Hematopoietic multipotent progenitor cell treated with erythropoietin and hydrocortisone succinate and interleukin-3 and kit ligand, for 8 days (in vitro differentiated cells): ENCODE measurements at regions not wholly inside any gene's neighbourhood (a gene's known extent, or its start where the extent isn't known, plus 50 kb on each side); places are given as distances from the start of the nearest gene placed in this dataset.
"Not testable (repeated sequence)": the region's sequence is repeated elsewhere in the genome, so short reads cannot be mapped to it uniquely, and the experiment has no call there.

Experiments
- DNase-seq: peaks from one replicate; pipeline ENCODE4 v3.0.0-alpha.2; 2015

DNA sequence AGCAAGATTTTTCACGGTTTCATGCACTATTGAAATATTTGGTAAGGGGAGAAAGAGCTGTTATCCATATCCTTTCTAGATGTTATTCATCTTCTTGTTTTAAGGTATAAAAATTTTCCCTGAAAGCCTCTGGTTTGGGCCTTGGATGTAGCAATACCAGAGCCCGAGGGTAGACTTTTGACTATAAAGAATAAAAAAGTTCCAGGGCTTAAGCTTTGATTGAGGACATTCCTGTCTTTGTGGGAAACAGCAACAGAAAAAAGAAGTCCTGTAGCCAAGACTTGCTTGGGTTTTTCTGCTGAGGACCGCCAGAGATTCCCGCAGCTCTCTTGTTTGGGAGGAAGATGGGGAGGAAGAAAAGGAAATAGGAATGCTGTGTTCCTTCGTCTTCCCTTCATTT, 440.0 kb upstream of the WWC1 start:
- no peak for DNase-seq

DNA sequence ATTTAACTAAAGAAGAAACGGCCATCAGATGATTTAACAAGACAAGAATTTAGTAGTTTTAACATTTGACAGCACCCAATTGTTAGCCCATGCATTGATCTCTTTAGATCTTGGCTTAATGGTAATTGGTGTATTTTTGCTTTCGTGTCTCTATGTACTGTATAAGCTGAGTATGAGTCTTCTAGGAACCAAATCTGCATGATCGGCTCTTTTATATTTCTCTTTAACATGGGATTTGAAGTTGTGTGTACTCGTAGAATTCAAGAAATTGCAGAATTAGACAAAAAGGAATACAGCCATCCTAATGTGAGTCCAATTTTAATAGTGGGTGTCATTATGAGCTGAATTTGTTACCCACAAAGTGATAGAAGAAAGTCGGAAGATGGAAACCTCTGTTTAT, 438.9 kb upstream of the WWC1 start:
- no peak for DNase-seq

DNA sequence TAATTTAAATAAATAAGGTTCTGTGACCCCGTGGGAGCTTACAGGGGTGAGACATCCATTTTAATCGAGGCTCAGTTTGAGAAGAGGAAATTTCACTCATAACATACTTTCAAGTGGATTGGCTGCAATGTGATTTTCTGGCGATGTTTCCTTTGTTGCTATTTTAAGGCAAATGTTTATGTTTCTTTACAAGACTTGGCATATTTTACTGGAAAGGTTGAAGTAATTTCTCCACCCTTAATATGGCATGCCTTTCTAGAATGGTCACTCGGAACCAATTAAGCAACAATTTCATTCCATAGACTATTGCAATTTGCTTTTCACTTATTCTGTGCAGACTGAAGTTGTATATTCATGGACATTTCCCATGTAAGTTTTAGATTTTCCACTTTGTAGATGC, 438.0 kb upstream of the WWC1 start:
- no peak for DNase-seq

DNA sequence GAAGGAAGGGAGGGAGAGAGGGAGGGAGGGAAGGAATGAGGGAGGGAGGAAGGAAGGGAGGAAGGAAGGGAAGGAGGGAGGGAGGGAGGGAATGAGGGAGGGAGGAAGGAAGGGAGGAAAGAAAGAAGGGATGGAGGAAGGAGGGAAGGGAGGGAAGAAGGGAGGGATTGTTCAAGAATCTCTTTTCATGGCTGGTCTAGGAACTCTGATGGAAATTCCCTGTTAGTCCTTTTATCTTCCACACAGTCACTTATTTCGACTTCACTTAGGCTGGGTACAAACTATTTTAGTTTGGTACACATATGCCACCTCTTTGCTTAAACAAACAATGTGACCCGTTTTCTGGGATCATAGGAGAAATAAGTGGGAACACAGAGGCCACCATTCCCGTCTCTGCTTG, 435.6 kb upstream of the WWC1 start:
- DNase-seq, result no peak

DNA sequence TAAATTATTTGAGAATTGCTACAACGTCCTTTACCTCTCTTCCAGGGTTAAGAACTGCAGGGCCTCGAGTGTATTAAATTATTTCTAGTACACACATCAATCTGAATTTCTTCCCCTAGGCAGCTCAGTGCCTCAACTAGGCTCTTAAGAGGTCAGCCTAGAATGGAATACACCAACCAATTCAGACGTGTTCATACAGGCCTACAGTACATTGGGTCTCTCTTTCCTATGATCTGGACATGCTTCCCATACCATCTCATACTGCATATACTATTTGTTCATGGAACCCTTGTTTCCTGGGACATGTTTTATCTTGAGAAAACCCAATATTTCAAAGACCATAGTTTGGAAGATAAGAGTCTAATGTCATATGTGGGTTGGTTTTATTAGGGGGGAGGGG, 434.1 kb upstream of the WWC1 start:
- DNase-seq, result no peak

DNA sequence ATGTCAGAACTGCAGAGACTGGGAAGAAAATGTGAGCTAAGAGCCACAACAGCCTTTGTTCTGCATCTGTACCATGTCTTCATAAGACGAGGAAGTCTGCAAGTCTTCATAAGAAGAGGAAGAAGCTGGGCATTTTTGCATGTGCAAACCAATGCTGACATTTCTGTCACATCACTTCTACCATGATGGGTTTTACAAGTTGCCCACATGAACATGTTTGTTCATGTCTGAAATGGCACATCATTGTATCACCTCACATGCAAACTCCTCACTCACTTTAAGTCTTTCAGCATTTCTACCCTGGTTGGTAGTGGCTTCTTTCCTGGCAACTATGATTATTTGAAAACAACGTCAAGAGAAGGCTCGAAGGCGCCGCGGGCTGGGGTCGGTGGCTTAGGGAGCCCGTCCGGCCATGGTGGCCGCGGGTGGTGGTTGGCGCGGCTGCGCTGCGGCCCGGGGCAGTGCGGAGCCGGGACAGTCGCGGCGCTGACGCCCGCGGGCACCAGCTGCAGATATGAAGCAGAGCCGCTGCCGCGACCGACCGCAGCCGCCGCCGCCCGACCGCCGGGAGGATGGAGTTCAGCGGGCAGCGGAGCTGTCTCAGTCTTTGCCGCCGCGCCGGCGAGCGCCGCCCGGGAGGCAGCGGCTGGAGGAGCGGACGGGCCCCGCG, 433.1 kb upstream of the WWC1 start:
- DNase-seq, result not testable (repeated sequence)

DNA sequence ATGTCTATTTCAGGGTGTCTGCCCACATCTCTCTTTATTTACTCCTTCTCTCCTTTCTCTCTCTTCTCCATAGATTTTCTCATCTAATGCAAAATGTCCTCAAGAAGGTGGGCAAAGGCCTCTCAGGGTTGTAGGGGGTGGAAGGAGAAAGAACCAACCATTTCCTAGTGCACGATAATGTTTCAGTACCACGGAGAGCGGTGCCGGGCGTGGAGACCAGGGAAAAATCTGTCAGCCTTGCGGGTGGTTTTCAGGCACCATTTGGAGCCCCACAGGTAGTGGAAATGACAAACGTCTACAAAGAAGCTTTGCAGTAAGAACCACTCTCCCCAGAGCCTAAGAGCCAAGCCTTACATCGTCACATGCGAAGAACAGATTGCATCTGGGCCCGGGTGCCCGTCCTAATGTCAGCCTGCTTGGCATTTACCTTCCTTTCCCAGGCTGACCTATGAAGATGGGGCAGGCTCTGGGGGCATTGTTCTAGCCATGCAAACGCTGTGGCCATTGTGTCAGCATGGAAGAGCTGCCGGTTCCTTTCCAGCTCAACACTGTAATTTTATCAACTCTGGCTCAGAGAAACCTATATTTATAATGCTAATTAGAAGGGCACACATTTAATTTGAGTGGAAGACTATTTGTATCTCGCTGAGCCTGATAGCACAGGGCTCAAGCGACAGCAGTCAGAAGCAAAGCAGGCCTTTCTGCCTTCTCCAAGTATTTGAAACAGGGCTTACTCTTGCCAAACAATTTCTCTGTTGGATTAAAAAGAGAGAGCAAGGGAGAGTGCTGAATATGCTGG, 430.1 kb upstream of the WWC1 start:
- no peak for DNase-seq

DNA sequence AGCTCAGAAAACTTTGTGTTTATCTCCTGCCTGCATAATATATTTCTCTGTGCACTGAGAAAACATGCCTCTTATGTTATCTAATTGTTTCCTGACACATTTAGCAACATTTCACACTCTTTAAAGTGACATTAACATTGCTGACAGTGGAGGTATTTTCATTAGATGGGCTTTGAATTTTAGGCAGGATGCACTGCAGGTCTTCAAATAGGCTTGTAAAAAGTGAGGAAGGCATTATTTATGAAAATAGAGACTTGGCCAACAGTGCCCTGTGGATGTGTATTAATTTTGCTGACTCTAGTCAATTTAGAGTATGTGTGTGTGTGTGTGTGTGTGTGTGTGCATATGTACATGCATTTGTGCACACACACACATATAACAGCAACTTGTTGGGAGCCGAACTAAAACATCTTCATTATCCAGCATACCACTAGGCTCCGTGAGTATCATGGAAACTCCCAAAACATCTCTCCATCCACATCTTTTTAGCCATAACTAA, 429.5 kb upstream of the WWC1 start:
- DNase-seq, result no peak

DNA sequence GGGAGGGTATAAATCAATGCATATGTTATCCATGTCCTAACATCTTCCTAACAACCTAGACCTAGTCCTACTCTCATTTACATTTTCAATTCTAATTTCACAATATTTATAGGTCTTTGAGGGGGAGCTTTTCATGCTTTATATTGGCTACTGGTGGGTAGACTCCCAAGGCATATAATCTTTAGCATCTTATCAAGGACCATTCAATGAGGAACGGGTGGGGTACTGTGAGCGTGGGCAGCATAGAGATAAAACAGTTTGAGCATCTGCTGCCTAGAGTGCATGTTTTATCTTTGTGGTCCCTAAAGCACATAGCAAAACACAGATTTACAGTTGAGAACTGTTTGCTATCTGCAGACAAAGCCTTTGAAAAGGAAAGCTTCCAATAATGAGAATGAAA, 427.6 kb upstream of the WWC1 start:
- no peak for DNase-seq

DNA sequence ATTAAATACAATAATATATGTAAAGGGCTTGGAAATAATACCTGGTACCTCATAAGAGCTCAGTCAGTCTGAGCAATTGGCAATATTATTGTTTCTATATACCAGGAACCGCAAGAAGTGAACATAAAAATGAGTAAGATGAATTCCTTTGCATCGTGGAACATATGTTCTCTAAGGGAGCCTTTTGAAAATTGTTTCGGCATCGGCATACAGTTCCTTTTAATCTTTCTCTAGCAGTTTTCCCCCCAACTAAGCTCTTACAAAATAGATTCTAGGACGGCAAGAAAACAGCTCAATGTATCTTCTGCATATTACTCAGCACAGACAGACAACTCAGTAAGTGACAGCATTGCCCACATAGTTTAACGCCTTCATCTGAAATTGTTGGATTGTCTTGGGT, 426.6 kb upstream of the WWC1 start:
- no peak for DNase-seq

DNA sequence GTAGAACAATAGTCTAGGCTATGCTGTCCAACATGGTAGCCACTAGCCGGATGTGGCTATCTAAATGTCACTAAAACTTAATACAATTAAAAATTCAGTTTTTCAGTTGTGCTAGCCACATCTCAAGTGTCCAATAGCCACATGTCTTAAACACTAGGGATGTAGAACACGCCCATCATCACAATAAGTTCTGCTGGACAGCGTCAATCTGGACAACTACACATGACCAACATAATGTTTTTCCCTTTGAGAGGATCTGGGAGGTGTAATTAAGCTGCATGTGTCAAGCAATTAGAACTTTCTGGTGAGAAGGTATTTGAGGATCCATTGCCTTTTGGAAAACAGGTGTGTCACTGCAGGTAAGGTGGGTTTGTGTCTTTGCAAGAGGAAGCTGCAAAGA, 424.6 kb upstream of the WWC1 start:
- DNase-seq, result no peak

DNA sequence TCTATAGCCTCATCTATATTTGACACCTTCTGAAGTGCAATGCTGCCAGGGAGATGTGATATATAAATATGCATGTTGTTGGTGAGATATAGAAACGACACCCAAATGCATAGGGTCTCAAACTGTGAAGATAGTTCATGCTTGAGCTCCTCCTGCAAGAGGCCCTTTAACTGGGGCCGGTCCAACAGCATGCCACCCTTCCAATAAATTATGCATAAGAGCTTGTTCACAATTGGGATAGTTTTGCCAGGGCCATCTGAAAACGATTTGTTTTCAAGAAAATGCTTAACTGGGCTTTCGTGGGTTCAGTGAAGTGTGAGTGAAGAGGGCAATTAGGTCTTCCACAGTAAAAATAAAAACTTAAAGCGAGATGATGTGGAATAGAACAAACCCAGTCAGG, 424.2 kb upstream of the WWC1 start:
- no peak for DNase-seq

DNA sequence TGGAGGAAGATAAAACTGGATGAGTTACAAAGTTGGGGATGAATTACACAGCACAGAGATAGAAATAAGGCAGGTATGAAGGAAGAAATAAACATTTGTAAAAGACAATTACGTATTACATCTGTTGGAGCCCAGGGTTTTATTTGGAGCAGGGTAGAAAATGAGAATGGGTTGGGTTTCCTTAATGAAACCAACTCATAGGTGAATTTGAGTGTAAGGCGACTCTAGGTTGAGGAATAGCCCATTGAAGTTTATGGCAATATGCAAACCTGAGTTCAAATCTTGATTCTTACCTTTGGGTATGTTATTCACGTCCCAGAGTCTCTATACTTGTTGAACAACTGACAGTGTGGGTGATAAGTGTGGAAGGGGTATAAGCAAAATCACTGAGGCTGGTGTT, 422.3 kb upstream of the WWC1 start:
- DNase-seq, result no peak

DNA sequence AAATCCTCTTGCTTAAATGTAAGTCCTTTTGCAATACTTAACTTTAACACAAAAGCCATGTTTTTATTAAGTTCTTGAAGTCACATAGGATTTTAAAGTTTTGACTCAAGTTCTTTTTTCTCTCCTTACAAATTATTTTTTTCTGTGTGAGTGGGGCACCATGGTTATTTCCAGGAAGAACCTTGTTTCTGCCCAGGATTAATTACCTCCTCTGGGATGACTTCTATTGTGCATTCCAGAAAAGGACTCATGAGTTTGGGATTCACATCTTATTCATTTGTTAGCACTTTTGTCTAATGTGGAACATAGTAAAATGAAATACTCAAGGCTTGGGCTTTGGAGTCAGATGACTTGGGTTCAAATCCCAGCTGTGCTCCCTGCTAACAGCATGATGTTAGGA, 421.4 kb upstream of the WWC1 start:
- DNase-seq, result no peak

DNA sequence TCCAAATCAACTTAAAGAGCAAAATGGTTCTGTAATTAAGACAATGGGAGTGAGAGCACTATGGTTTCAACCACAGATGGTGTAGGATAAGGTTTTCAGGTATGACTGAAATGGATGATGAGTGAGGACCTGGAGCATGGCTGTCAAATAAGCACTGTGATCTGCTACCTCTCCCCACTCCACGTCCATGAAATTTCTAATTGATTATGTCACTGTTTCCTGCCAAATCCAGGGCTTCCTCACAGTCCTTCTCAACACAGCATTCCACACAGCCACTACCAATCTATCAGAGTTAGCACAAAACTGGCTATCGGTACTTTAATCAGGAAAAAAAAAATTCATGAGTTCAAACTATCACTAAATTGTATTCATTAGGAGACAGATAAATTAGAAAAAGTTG, 420.4 kb upstream of the WWC1 start:
- no peak for DNase-seq

DNA sequence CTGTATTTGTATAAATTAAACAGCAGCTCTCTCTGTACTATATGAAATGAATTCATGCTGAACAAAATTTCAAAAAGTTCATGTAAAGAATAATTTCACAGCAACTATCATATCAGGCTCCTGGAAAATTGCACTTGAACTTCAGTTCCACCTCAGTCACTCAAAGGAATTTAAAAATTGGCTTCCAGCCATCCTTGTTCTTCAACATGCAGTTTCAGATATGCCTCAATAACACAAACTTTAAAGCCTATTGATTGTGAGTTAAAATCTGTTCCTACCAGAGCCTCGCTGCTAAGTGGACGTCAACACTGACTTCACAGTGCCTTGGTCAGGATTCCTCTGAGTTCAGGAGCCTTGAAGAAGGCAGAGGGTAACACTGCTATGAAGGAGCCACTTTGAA, 418.7 kb upstream of the WWC1 start:
- no peak for DNase-seq

DNA sequence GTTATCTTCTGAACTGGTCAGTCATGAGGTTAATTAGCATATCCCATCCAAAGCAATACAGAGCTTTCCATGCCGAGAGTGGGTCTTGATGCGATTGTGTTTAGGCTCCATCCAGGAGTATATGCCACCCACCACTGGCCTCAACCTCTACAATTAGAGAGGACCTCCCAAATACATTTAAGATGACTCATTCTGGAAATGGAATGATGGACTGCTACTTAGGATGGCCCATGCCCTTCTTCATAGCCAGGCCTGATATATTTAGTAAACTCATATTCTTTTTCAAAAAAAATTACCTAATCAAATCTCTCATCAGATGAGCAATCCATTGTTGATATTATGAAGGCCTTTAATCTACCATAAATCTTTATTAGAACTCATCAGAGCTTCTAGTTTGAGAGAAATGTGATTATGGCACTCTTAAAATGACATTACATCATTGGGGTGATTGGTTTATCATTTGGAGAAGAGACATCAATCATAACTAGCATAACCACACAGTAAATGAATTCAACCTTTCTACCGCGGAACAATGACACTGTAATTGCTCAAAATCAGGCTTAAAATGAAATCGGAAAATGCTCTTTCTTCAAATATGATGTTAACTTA, 414.2 kb upstream of the WWC1 start:
- no peak for DNase-seq

DNA sequence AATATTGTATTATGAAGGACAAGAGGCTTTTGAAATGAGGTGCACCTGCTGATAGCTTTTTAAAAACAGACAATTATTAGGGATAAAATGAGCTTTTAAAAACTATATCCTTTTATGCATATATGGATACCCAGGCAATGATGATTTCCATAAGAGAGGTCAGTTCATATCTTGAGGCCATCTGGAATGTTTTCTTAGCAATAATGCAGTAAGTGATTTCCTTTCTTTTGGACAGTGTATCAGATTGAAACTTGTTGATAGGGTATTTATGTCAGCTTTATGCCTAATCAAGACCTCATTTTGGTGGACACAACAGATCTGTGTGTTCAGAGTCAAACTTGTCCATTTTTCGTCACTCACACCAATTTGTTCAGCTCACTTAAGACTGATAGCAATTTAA, 413.5 kb upstream of the WWC1 start:
- no peak for DNase-seq

DNA sequence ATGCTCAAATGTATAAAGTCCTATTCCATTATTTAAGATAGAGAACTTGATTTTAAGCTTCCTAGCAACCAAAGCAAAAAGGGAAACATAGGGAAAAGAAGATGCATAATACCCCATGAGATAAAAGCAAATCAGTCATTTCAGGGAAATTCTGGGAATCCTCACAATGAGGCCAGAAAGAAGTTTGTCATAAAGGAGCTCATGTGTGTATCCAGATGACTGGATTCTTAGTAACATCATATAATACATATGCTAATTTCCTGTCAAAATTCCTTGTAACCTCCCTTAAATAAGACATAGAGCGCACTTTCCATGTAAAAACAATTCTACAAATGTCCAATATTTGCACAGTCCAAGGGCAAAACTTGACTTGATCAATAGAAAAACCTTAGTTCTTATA, 411.0 kb upstream of the WWC1 start:
- no peak for DNase-seq

DNA sequence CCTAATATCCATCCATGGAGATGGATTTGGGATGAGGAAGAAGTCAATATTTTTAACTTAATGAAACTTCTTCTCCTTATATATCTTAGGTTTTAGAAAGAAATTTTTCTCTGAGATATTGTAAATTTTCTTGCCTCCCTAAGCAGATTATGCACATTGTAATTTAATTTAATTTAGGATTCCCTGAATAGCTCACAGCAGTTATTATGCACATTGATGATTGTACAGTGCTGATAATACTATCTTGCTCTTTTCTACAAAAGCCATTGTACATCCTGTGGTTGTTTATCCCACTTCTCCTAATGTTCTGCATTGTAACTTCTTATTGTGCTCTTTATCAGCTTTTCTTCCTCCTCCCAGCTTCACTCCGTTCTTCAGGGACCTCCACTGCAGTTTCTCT, 410.4 kb upstream of the WWC1 start:
- DNase-seq, result no peak

DNA sequence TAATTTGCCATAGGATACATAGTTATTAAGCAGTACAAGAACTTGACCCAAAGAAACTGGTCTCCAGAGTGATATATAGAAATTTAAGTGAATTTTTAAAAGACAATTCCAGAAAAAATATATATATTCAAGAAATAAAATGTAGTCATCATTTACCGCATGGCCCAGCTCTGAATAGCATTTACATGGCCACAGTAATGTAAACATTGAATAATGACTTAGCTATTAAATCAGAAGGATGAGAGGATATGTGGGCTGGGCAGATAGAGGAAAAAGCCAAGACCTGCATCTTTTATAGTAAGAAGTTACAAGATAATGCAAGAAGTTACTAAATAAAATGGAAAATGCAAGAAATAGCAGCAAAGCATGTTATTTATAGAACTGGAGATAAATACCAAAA, 405.2 kb upstream of the WWC1 start:
- DNase-seq, result no peak

DNA sequence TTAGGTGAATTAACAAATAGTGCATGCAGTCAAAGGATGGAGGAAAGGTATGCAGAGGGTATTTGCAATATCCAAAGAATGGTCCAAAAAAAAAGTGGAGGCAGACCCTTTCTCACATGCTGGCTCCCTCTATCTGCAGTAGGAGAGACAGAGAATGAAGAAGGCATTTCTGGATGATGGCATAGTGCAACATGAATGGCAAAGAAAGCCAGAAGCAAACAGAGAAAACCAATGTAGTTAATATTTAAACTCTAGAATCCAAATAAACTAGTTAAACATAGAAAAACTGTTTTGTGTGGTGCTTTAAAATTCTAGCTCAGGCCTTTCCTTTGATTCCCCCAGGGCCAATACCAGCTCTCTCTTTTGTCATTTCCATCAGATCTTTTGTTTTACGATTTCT, 403.1 kb upstream of the WWC1 start:
- DNase-seq, result no peak

DNA sequence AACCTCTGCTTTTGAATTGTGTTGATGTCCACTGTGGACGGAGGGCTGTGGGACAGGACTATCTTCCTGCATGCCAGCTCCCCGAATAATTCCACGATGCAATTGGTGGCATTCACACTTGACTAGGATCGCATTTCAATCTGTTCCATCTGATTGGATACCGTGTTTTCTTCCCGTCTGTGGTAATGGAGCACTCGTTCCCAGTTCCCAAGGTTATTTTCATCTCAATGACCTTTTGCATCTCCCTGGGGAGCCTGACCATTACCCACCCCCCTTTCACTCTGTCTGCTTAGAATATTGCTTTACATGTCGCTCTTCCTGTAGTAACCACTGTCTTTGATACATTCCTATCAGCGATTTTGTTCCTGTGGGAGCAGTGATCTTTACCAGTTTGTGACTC, 402.2 kb upstream of the WWC1 start:
- no peak for DNase-seq

DNA sequence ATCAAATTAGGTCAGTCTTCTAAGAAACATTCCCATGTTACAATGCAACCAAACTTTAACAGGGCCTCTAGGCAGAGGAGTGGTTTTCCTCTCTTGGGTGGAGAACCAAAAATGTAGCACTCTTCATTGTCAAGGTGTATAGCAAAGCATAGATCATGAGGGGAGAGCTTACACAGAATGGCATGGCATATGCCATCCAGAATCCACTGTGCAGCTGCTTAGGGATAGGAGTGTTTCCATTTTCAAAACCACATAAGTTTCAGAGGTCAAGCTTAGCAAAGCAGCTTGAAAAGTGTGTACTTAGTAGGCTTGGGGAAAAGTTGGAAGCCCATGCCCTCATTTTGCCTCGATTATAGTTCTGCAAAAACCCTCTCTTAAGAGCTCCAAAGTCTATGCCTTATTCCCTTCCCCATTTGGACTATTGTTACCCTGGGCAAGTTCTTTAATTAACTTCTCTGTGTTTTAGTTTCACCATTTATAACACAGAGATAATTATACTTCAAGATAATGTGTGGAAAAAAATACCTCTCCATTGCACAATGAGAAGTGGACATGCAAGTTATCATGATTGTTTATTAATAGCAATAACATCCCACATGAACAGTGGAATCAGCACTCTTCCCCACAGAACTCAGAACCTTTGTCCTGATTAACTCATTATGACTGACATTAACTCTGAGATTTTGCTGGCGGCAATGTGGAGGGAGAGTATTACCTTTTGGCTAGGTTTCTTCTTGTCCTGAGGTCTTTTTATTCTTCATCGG, 398.9 kb upstream of the WWC1 start:
- DNase-seq, result no peak
